ENCODE measurements at regions not wholly inside any gene's neighbourhood (a gene's known extent, or its start where the extent isn't known, plus 50 kb on each side); places are given as distances from the start of the nearest gene placed in this dataset.
"Not testable (repeated sequence)": the region's sequence is repeated elsewhere in the genome, so short reads cannot be mapped to it uniquely, and the experiment has no call there.

- no peak overlapping the region for H3K4me3 ChIP-seq (ENCODE audit: insufficient read depth, low read length, poor library complexity, severe bottlenecking)
- H3K27me3 ChIP-seq (ENCODE audit: low read length), result no peaks in the 10 kb centered on the region
- no peaks in the 10 kb centered on the region for H4K20me1 ChIP-seq (ENCODE audit: low read depth, low read length)
- H3K27ac ChIP-seq (ENCODE audit: low read depth, low read length), result no peak overlapping the region
- no peaks in the 10 kb centered on the region for H3K9me2 ChIP-seq (replicated peaks; ENCODE audit: insufficient read depth, low read length)
- no peak overlapping the region for H3K4me2 ChIP-seq (ENCODE audit: low read depth, low read length, poor library complexity, severe bottlenecking)
- H3F3A ChIP-seq (ENCODE audit: insufficient read depth), result no peaks in the 10 kb centered on the region
- H3K79me2 ChIP-seq (ENCODE audit: insufficient read depth, low read length), result no peaks in the 10 kb centered on the region
- no peak overlapping the region for H3K9ac ChIP-seq (ENCODE audit: low read length)
- H3K36me3 ChIP-seq (ENCODE audit: low read length), result no peaks in the 10 kb centered on the region
- no peak overlapping the region for H2AFZ ChIP-seq (ENCODE audit: low read depth, low read length, severe bottlenecking)
- TF ChIP-seq CTCF (IDR thresholded peaks at IDR 0.05; ENCODE audit: insufficient read depth, low read length, poor library complexity, severe bottlenecking) (no peak), EZH2phosphoT487 (conservative IDR thresholded peaks at IDR 0.05; ENCODE audit: low read length) (no peak)
- H3K9me3 ChIP-seq (ENCODE audit: insufficient read depth, low read length), result no peaks in the 10 kb centered on the region
Observed at GRCh38 chr16:29146266-29146665, 161.4 kb downstream of the LAT start.

DNA sequence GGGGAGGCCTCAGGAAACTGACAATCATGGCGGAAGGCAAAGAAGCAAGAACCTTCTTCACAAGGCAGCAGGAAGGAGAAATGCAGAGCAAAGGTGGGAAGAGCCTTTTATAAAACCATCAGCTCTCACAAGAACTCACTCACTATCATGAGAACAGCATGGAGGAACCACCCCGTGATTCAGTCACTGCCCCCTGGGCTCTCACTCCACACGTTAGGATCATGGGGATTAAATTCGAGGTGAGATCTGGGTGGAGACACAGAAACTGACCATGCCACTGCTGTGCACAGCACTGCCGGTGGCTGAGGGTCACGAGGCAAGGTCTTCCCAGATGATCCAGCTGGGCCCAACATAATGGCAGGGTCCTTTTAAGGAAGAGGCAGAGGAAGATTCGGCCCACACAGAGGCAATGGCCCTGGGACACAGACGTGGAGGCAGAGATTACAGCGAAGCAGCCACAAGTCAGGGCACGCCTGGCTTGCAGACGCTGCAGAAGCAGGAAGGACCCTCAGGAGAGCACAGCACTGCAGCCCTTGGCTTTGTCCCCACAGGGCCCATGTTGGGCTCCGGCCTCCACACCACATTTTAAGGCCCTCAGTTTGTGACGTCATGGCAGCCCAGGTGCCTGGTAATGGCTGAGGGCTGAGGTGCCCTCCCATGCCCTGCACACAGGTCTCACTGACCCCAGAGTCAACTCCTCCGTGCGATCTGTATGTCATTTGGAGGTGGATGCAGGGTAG, 160.8 kb downstream of the LAT start:
- H3K36me3 ChIP-seq (ENCODE audit: low read length); H3K27ac ChIP-seq (ENCODE audit: low read depth, low read length): not testable (repeated sequence)

GRCh38 chr16:29145086-29145485, 160.2 kb downstream of the LAT start:
- not testable (repeated sequence) for H3K36me3 ChIP-seq (ENCODE audit: low read length); H3K9me2 ChIP-seq (replicated peaks; ENCODE audit: insufficient read depth, low read length); H3K4me2 ChIP-seq (ENCODE audit: low read depth, low read length, poor library complexity, severe bottlenecking); H3K9me3 ChIP-seq (ENCODE audit: insufficient read depth, low read length); H3K9ac ChIP-seq (ENCODE audit: low read length); H3K27me3 ChIP-seq (ENCODE audit: low read length); H3K27ac ChIP-seq (ENCODE audit: low read depth, low read length); H4K20me1 ChIP-seq (ENCODE audit: low read depth, low read length); H3K79me2 ChIP-seq (ENCODE audit: insufficient read depth, low read length); H2AFZ ChIP-seq (ENCODE audit: low read depth, low read length, severe bottlenecking); H3F3A ChIP-seq (ENCODE audit: insufficient read depth); H3K4me3 ChIP-seq (ENCODE audit: insufficient read depth, low read length, poor library complexity, severe bottlenecking)

More for the DNA sequence above, 160.8 kb downstream of the LAT start:
- H3K9me3 ChIP-seq (ENCODE audit: insufficient read depth, low read length); H3K27me3 ChIP-seq (ENCODE audit: low read length); H3K4me2 ChIP-seq (ENCODE audit: low read depth, low read length, poor library complexity, severe bottlenecking); H3K4me3 ChIP-seq (ENCODE audit: insufficient read depth, low read length, poor library complexity, severe bottlenecking); H3K9me2 ChIP-seq (replicated peaks; ENCODE audit: insufficient read depth, low read length); H2AFZ ChIP-seq (ENCODE audit: low read depth, low read length, severe bottlenecking); H3K9ac ChIP-seq (ENCODE audit: low read length); H4K20me1 ChIP-seq (ENCODE audit: low read depth, low read length); H3K79me2 ChIP-seq (ENCODE audit: insufficient read depth, low read length); H3F3A ChIP-seq (ENCODE audit: insufficient read depth): not testable (repeated sequence)

- not testable (repeated sequence) for H3K79me2 ChIP-seq (ENCODE audit: insufficient read depth, low read length); H3K36me3 ChIP-seq (ENCODE audit: low read length); H4K20me1 ChIP-seq (ENCODE audit: low read depth, low read length); H3K4me3 ChIP-seq (ENCODE audit: insufficient read depth, low read length, poor library complexity, severe bottlenecking); H3K4me2 ChIP-seq (ENCODE audit: low read depth, low read length, poor library complexity, severe bottlenecking); H2AFZ ChIP-seq (ENCODE audit: low read depth, low read length, severe bottlenecking); H3K27ac ChIP-seq (ENCODE audit: low read depth, low read length); H3F3A ChIP-seq (ENCODE audit: insufficient read depth); H3K9me2 ChIP-seq (replicated peaks; ENCODE audit: insufficient read depth, low read length); H3K9me3 ChIP-seq (ENCODE audit: insufficient read depth, low read length); H3K9ac ChIP-seq (ENCODE audit: low read length); H3K27me3 ChIP-seq (ENCODE audit: low read length)
Observed at GRCh38 chr16:29144669-29145062, 159.8 kb downstream of the LAT start.

- not testable (repeated sequence) for H3K36me3 ChIP-seq (ENCODE audit: low read length); H3K9me3 ChIP-seq (ENCODE audit: insufficient read depth, low read length); H4K20me1 ChIP-seq (ENCODE audit: low read depth, low read length); H3K4me2 ChIP-seq (ENCODE audit: low read depth, low read length, poor library complexity, severe bottlenecking); H3K4me3 ChIP-seq (ENCODE audit: insufficient read depth, low read length, poor library complexity, severe bottlenecking); H3K9ac ChIP-seq (ENCODE audit: low read length); H3K9me2 ChIP-seq (replicated peaks; ENCODE audit: insufficient read depth, low read length); H3K79me2 ChIP-seq (ENCODE audit: insufficient read depth, low read length); H3K27ac ChIP-seq (ENCODE audit: low read depth, low read length); H3K27me3 ChIP-seq (ENCODE audit: low read length); H3F3A ChIP-seq (ENCODE audit: insufficient read depth); H2AFZ ChIP-seq (ENCODE audit: low read depth, low read length, severe bottlenecking)
Observed at GRCh38 chr16:29143739-29144668, 159.2 kb downstream of the LAT start.

- not testable (repeated sequence) for H3K27ac ChIP-seq (ENCODE audit: low read depth, low read length); H3K36me3 ChIP-seq (ENCODE audit: low read length); H4K20me1 ChIP-seq (ENCODE audit: low read depth, low read length); H2AFZ ChIP-seq (ENCODE audit: low read depth, low read length, severe bottlenecking); H3K4me2 ChIP-seq (ENCODE audit: low read depth, low read length, poor library complexity, severe bottlenecking); H3K79me2 ChIP-seq (ENCODE audit: insufficient read depth, low read length); H3K4me3 ChIP-seq (ENCODE audit: insufficient read depth, low read length, poor library complexity, severe bottlenecking); H3K9me3 ChIP-seq (ENCODE audit: insufficient read depth, low read length); H3F3A ChIP-seq (ENCODE audit: insufficient read depth); H3K9me2 ChIP-seq (replicated peaks; ENCODE audit: insufficient read depth, low read length); H3K27me3 ChIP-seq (ENCODE audit: low read length); H3K9ac ChIP-seq (ENCODE audit: low read length)
Observed at GRCh38 chr16:29142506-29142905, 157.7 kb downstream of the LAT start.
